GM04504 (cell line): ENCODE measurements at regions not wholly inside any gene's neighbourhood (a gene's known extent, or its start where the extent isn't known, plus 50 kb on each side); places are given as distances from the start of the nearest gene placed in this dataset.
"Not testable (repeated sequence)": the region's sequence is repeated elsewhere in the genome, so short reads cannot be mapped to it uniquely, and the experiment has no call there.

Experiments
- DNase-seq: peaks from one replicate; pipeline ENCODE4 v3.0.0-alpha.2; 2012; ENCODE audit warnings: low read depth

- DNase-seq: not testable (repeated sequence)
Observed at GRCh38 chr1:120617493-120617892, 106.3 kb upstream of the NBPF26 start.

GRCh38 chr1:120619867-120620692, 103.7 kb upstream of the NBPF26 start:
- not testable (repeated sequence) for DNase-seq

GRCh38 chr1:120620693-120620969, 103.1 kb upstream of the NBPF26 start:
- DNase-seq: not testable (repeated sequence)

GRCh38 chr1:120621278-120621677, 102.5 kb upstream of the NBPF26 start:
- not testable (repeated sequence) for DNase-seq

DNA sequence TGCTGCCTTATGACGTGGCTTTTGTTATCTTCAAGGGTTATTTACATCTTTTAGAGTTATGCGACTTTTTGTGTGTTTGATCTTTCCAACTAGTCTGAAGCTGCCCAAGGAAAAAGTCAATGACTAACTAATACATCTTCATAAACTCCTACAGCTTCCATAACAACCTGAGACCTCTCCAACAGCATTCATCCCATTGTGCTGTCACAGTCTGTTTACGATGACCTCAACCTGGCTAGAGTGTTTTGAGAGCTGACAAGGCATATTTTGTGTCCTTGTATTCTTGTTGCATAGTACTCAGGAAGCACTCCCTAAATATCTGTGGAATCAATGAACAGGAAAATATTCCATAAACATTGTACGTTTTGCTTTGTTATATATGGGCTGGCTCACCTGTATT, 100.2 kb upstream of the NBPF26 start:
- DNase-seq: not testable (repeated sequence)

GRCh38 chr1:120624565-120625064, 99.1 kb upstream of the NBPF26 start:
- not testable (repeated sequence) for DNase-seq

DNA sequence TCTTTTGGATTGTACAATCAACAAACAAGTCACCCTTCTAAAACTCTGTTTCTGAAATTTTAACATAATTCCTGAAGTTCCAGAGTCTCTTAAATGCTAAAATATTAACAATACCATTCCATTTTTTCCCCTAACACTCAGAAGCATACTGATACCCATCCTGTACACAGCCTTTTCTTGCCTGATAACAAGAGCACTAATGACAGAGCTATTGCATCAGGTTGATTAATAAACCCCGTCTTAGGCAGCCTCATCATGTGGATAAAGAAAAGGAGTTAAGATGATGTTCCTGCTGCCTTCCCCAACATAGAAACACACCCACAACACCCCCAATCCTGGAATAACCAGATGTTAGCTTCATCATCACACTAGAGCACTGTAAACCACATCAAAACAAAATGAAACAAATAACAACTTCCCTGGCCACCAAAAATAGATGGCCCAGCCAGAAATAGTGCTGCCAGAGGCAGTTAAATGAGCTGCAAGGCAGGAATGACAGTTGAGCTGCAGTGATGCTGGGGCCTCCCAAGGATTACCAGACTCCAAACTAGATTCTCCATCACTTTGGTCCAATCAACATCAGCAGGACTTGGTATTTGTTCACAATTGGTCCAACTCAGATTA, 93.8 kb upstream of the NBPF26 start:
- DNase-seq: not testable (repeated sequence)

GRCh38 chr1:120634816-120635806, 88.6 kb upstream of the NBPF26 start:
- not testable (repeated sequence) for DNase-seq

GRCh38 chr1:120640261-120641013, 83.3 kb upstream of the NBPF26 start:
- not testable (repeated sequence) for DNase-seq

DNA sequence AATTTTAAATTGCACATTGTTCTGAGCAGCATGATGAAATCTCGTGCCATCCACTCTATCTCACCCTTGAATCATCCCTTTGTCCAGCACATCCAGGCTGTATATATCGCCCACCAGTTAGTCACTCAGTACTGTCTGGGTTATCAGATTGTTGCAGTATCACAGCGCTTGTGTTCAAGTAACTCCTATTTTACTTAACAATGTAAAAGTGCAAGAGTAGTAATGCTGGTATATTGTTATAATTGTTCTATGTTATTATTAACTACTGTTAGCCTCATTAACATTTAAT, 82.8 kb upstream of the NBPF26 start:
- not testable (repeated sequence) for DNase-seq

DNA sequence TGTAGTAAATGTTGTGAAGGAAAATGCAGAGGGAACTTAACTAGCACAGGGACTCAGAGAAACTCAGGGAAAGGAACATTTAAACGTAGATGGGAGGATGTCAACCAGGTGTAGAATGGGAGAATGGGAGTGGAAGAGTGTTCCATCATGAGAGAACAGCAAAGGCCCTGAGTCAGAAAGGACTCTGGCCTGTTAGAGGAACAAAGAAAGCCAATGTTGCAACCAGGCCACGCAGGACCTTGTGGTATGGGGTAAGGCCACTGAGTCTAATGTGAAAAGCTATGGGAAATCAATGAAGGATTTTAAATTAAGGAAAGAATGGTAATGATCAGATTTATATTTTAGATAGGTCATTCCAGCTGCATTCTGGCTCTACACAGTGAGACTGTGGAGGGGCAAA, 76.6 kb upstream of the NBPF26 start:
- DNase-seq: not testable (repeated sequence)

DNA sequence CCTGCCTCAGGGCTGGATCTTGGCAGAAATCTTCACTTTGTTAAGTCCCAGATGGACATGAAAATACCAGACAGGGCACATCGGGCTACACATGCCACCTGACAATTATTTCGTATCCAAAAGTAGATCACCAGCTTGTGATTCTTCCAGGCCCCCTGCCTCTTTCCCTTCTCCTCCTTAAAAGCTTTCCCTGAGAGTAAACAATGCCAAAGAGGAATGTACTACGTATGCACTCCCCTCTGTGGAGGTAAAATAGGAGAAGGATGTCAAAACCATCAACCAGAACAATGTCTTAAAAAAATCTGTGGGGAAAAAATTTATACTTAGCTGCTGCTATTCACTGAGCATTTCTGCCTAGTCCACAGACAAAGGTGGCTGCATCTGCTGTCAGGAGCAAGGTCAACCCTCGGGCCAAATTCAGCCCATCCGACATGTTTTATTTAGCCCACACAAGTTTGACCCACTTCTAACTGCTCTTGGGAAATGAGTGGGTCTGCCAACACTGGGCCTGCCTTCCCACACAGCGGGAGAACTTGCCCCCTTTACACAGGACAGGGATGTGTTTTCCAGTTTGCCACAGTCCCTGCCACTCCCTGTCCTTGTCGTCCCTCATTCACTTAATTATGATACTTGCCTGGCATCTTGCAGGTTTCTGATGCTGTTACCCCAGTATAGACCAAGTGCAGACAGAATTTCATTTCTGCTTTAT, 74.7 kb upstream of the NBPF26 start:
- not testable (repeated sequence) for DNase-seq

GRCh38 chr1:120649730-120650129, 74.0 kb upstream of the NBPF26 start:
- not testable (repeated sequence) for DNase-seq

DNA sequence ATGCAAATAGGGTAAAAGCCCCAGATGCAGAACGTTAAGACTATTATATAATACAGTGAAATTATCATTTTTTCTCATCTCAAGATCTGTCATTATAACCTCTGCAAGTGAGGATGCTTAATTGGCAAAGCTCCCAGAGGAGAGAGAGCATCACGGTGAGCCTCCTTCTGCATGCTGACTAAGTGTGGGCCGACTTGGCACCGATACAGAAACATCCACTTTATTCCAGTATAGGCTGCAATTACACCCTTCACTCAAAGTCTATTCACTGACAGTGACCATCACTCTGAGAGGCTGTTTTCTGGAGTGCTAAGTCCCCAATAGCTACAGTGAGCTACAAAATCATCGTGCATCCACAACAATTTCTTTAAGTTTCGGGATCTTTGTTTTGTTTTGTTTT, 69.6 kb upstream of the NBPF26 start:
- not testable (repeated sequence) for DNase-seq

GRCh38 chr1:120655394-120655793, 68.4 kb upstream of the NBPF26 start:
- not testable (repeated sequence) for DNase-seq

- DNase-seq: not testable (repeated sequence)
Observed at GRCh38 chr1:120656116-120656515, 67.6 kb upstream of the NBPF26 start.

GRCh38 chr1:120657804-120658203, 65.9 kb upstream of the NBPF26 start:
- DNase-seq: not testable (repeated sequence)

- DNase-seq: not testable (repeated sequence)
Observed at GRCh38 chr1:120658622-120659021, 65.1 kb upstream of the NBPF26 start.

DNA sequence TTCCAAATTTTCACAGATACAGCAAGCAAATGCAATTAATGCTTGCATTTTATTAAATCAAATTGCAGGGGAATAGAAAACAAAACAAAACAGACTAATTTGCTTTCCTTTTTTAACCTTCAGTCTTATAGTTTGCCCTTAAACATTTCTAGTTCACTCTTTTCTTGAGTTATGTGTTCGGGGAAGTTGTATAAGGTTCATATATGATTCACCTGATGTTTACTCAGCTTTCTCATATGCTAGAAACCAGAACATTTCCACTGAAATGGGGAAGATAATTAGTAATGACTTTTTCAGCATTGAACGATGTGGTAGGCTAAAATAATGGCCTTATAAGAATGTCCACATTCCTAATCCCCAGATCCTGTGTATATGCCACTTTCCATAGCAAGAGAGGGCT, 64.6 kb upstream of the NBPF26 start:
- not testable (repeated sequence) for DNase-seq

DNA sequence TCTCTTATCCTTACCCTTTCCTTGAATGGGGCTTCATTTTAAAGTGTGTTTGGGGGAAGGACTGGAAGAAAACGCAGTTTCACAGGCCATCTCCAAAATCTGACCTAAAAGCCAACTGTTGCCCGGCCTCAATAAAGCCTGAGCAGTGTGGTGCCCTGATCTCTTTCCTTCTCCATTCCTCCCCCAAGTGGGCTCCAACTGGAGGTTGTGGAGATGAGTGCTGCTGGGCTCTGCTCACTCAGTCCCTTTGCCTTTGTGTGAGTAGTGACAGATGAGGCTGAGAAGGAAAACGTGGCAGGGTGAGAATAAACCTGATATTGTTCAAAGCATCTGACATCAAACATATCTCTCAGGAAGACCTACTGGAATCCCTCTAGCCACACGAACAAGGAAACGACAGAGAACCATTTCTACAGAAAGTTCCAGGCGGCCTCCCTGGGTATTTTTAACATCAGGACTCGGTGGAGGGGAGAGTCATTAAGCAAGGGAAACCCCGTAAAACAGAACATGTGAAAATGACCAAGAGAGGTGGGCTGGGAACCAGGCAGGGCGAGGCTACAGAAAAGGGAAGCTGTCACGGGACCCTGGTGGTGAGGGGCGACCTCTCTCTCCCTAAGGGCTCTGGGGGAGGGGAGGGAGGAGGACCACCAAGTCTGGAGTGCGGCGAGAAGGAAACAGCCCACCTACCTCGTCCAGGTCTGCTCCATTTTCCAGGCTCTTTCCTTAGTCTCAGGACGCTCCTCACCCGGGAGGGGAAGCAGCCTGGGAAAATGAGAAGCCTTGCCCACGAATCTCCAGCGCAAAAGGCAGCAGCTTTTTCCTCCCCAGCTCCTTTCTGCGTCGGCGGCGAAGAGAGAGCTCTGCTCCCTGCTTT, 59.1 kb upstream of the NBPF26 start:
- not testable (repeated sequence) for DNase-seq
